ENCODE measurements at regions not wholly inside any gene's neighbourhood (a gene's known extent, or its start where the extent isn't known, plus 50 kb on each side); places are given as distances from the start of the nearest gene placed in this dataset.

DNA sequence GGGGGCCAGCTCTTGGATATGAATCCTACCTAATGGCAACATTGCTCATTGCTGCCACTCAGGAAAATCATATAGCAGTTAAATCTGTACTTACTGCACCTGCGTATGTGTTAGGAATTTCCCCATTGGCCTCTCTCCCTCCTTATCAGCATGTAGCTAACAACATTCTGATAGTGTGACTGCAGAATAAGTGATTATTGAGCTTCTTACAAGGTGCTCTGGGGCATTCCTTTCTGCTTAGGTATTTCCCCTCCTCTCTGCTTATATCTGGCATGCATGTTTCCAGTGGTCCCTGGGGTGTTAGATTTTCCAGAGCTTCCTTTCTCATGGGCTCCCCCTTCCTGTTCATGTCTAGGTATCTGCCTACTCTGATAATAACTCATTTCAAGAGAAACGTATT is 414.1 kb upstream of the SLITRK1 start:
- TF ChIP-seq, protein P1, sequence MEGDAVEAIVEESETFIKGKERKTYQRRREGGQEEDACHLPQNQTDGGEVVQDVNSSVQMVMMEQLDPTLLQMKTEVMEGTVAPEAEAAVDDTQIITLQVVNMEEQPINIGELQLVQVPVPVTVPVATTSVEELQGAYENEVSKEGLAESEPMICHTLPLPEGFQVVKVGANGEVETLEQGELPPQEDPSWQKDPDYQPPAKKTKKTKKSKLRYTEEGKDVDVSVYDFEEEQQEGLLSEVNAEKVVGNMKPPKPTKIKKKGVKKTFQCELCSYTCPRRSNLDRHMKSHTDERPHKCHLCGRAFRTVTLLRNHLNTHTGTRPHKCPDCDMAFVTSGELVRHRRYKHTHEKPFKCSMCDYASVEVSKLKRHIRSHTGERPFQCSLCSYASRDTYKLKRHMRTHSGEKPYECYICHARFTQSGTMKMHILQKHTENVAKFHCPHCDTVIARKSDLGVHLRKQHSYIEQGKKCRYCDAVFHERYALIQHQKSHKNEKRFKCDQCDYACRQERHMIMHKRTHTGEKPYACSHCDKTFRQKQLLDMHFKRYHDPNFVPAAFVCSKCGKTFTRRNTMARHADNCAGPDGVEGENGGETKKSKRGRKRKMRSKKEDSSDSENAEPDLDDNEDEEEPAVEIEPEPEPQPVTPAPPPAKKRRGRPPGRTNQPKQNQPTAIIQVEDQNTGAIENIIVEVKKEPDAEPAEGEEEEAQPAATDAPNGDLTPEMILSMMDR (IDR thresholded peaks at IDR 0.05), result no peak
- TF ChIP-seq POLR2A (IDR thresholded peaks at IDR 0.05), result no peak
